ENCODE measurements at regions not wholly inside any gene's neighbourhood (a gene's known extent, or its start where the extent isn't known, plus 50 kb on each side); places are given as distances from the start of the nearest gene placed in this dataset.

DNA sequence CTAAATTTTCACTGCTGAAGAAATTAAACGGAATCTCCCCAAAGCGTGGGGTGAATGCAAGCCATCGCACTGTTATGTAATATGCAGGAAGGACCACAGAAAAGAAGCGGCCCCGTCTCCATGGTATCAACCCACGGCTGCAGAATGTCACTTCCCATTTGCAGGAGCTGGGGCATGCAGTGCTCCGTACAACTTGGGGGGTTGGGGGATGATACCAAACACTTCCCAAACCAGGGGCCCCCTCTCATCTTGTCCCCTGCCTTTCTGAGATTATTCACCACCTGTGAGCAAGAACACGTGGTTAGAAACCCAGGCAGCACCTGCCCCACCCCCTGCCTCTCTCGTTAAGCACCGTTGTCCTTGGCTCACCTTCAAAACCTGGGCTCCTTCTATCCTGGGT, 505.1 kb upstream of the TMEM132C start:
- no peak for DNase-seq
- H3K27me3 Mint-ChIP-seq, result no peaks in the 10 kb centered on the region
- no peak overlapping the region for H3K9ac ChIP-seq (ENCODE audit: low read length)
- H3K4me2 ChIP-seq (replicated peaks; ENCODE audit: low read depth, low read length, poor library complexity, severe bottlenecking), result no peak overlapping the region
- no peaks in the 10 kb centered on the region for H3K27me3 ChIP-seq (replicated peaks in 1 of 4; ENCODE audit: control extremely low read depth in 1 of 4, control insufficient read depth in 3 of 4, insufficient read depth in 4 of 4, low read length in 3 of 4)
- peaks cover 0 to 13% (median 0%) of the 10 kb centered on the region in 3 donors for H3K9me3 ChIP-seq (ENCODE audit: control extremely low read depth in 1 of 3, control insufficient read depth in 2 of 3, insufficient read depth in 1 of 3, low read length in 2 of 3)
- 21% methylated on average over 10 of the region's 10 CpGs for WGBS (ENCODE audit: insufficient coverage)
- no peaks in the 10 kb centered on the region for H3K4me1 Mint-ChIP-seq
- no peak overlapping the region for H3K4me3 ChIP-seq (ENCODE audit: control extremely low read depth in 1 of 5, extremely low read depth in 1 of 5, insufficient read depth in 1 of 5, low read depth in 2 of 5, low read length in 4 of 5)
- H3K36me3 ChIP-seq (replicated peaks in 1 of 2; ENCODE audit: control extremely low read depth in 1 of 2, control insufficient read depth in 1 of 2, extremely low read depth in 1 of 2, insufficient read depth in 2 of 2, low read length in 1 of 2), result no peaks in the 10 kb centered on the region
- no peak for ATAC-seq (ENCODE audit: low read depth)
- POLR2A ChIA-PET, result no interaction called here
- H3K27ac Mint-ChIP-seq, result no peak overlapping the region
- H3K79me2 ChIP-seq (ENCODE audit: control insufficient read depth, insufficient read depth, low read length), result no peaks in the 10 kb centered on the region
- intact Hi-C loops (cut with micrococcal nuclease), result no loop called here
- CTCF ChIA-PET, result no interaction called here
- TF ChIP-seq EZH2 (IDR thresholded peaks at IDR 0.05; ENCODE audit: borderline replicate concordance, insufficient read depth, low read depth, low read length, poor library complexity, severe bottlenecking), result no peak
- TF ChIP-seq CTCF (IDR thresholded peaks at IDR 0.05), result no peak
- H4K20me1 ChIP-seq (ENCODE audit: control insufficient read depth, insufficient read depth, low read length, poor library complexity, severe bottlenecking), result no peaks in the 10 kb centered on the region
- H2AFZ ChIP-seq (ENCODE audit: insufficient read depth, low read depth, low read length, poor library complexity, severe bottlenecking), result no peak overlapping the region
- peaks cover 10% of the 10 kb centered on the region for H3K9me3 Mint-ChIP-seq (ENCODE audit: insufficient read depth)
- no peak overlapping the region for H3K4me3 Mint-ChIP-seq
- no peaks in the 10 kb centered on the region for H3K4me1 ChIP-seq (ENCODE audit: control insufficient read depth in 2 of 2, insufficient read depth in 2 of 2, low read length in 2 of 2)
- no peak overlapping the region for H3K27ac ChIP-seq (ENCODE audit: low read length in 2 of 2)

DNA sequence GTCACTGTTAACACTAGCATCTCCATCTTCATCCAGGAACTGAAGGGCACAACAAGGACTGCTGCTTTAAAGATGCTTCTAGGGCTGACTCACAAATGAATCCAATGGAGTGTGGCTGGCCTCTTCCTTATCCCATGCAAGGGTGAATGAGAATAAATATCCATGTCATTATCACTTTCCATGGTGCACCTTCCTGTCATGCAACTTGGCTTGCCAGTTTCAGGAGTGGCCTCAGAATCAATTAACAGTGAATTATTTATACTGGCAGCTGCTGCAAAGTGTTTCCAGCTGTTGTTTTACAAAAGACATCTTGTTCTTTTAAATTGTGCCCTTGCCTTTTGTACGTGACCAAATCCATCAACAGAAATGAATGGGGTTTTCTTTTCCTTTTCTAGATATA, 499.3 kb upstream of the TMEM132C start:
- WGBS (ENCODE audit: insufficient coverage), result 100% methylated on average over 1 of the region's 1 CpG
- CTCF ChIA-PET, result no interaction called here
- no peak overlapping the region for H3K27ac Mint-ChIP-seq

More for the DNA sequence above, 499.3 kb upstream of the TMEM132C start:
- Mint-ChIP-seq H3K4me3 (no peak overlapping the region), H3K27me3 (no peaks in the 10 kb centered on the region), H3K4me1 (no peaks in the 10 kb centered on the region), H3K9me3 (ENCODE audit: insufficient read depth) (peaks cover 7% of the 10 kb centered on the region)
- POLR2A ChIA-PET, result no interaction called here
- H3K4me3 ChIP-seq (ENCODE audit: control extremely low read depth in 1 of 5, extremely low read depth in 1 of 5, insufficient read depth in 1 of 5, low read depth in 2 of 5, low read length in 4 of 5), result no peak overlapping the region
- peaks cover 0 to 6% (median 0%) of the 10 kb centered on the region in 3 donors for H3K9me3 ChIP-seq (ENCODE audit: control extremely low read depth in 1 of 3, control insufficient read depth in 2 of 3, insufficient read depth in 1 of 3, low read length in 2 of 3)
- H3K27ac ChIP-seq (ENCODE audit: low read length in 2 of 2), result no peak overlapping the region
- no peaks in the 10 kb centered on the region for H4K20me1 ChIP-seq (ENCODE audit: control insufficient read depth, insufficient read depth, low read length, poor library complexity, severe bottlenecking)
- no peaks in the 10 kb centered on the region for H3K27me3 ChIP-seq (replicated peaks in 1 of 4; ENCODE audit: control extremely low read depth in 1 of 4, control insufficient read depth in 3 of 4, insufficient read depth in 4 of 4, low read length in 3 of 4)
- intact Hi-C loops (cut with micrococcal nuclease), result no loop called here
- no peak overlapping the region for H3K4me2 ChIP-seq (replicated peaks; ENCODE audit: low read depth, low read length, poor library complexity, severe bottlenecking)
- TF ChIP-seq EZH2 (IDR thresholded peaks at IDR 0.05; ENCODE audit: borderline replicate concordance, insufficient read depth, low read depth, low read length, poor library complexity, severe bottlenecking) (no peak), CTCF (IDR thresholded peaks at IDR 0.05) (no peak)
- DNase-seq (no peak), ATAC-seq (ENCODE audit: low read depth) (no peak)
- no peaks in the 10 kb centered on the region for H3K4me1 ChIP-seq (ENCODE audit: control insufficient read depth in 2 of 2, insufficient read depth in 2 of 2, low read length in 2 of 2)
- no peaks in the 10 kb centered on the region for H3K36me3 ChIP-seq (replicated peaks in 1 of 2; ENCODE audit: control extremely low read depth in 1 of 2, control insufficient read depth in 1 of 2, extremely low read depth in 1 of 2, insufficient read depth in 2 of 2, low read length in 1 of 2)
- no peaks in the 10 kb centered on the region for H3K79me2 ChIP-seq (ENCODE audit: control insufficient read depth, insufficient read depth, low read length)
- H2AFZ ChIP-seq (ENCODE audit: insufficient read depth, low read depth, low read length, poor library complexity, severe bottlenecking), result no peak overlapping the region
- H3K9ac ChIP-seq (ENCODE audit: low read length), result no peak overlapping the region

All from B cell (primary cell).